Breast epithelium (tissue), 3 donors: ENCODE measurements at regions not wholly inside any gene's neighbourhood (a gene's known extent, or its start where the extent isn't known, plus 50 kb on each side); places are given as distances from the start of the nearest gene placed in this dataset.

Experiments used
- CTCF ChIP-seq, 3 donors: fragments of 450-650 bp; IDR thresholded peaks; one replicate each; pipeline ENCODE4 v1.5.1; 2016 to 2017; ENCODE audit warnings: antibody characterized with exemption in 3 of 3, mild to moderate bottlenecking in 3 of 3, moderate library complexity in 3 of 3
- POLR2A ChIP-seq: fragments of 450-650 bp; IDR thresholded peaks from one replicate; pipeline ENCODE4 v1.6.1; 2016; ENCODE audit warnings: antibody characterized with exemption, mild to moderate bottlenecking, moderate library complexity
- POLR2AphosphoS5 ChIP-seq, 3 donors: sonication (generic); formaldehyde crosslinking; IDR thresholded peaks; one replicate each; pipeline ENCODE4 v1.6.1; 2017; ENCODE audit warnings: antibody characterized with exemption in 3 of 3

DNA sequence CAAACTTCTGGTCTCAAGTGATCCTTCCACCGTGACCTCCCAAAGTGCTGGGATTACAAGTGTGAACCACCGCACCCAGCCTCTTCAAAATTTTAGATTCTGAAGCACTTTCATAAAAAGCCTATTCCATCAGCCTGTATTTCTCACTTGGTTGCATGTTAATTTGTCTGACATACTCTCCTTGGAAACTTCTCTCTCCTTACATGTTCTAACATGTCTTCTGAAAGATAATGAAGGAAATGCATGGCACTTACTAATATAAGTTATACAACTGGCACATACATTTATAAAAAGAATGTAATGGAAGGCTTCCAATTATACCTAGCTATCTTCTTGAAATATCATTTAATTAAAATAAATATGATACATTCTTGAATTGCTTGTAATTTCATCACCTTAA, 597.5 kb downstream of the TBC1D32 start:
- TF ChIP-seq CTCF (IDR thresholded peaks at IDR 0.05) (no peak), POLR2AphosphoS5 (IDR thresholded peaks at IDR 0.05) (no peak), POLR2A (no peak)
